GM12892 (cell line): ENCODE measurements at regions not wholly inside any gene's neighbourhood (a gene's known extent, or its start where the extent isn't known, plus 50 kb on each side); places are given as distances from the start of the nearest gene placed in this dataset.

Source experiments
- POLR2A ChIP-seq: IDR thresholded peaks from 2 replicates; pipeline ENCODE4 v1.6.1; 2011; ENCODE audit warnings: low read depth, low read length, control low read depth
- POLR2AphosphoS5 ChIP-seq: IDR thresholded peaks from 2 replicates; pipeline ENCODE4 v1.6.1; 2011; ENCODE audit warnings: low read depth, low read length, control low read depth
- TAF1 ChIP-seq: IDR thresholded peaks from 2 replicates; pipeline ENCODE4 v1.6.1; 2011; ENCODE audit warnings: low read depth, mild to moderate bottlenecking, control low read depth, low read length, borderline replicate concordance

DNA sequence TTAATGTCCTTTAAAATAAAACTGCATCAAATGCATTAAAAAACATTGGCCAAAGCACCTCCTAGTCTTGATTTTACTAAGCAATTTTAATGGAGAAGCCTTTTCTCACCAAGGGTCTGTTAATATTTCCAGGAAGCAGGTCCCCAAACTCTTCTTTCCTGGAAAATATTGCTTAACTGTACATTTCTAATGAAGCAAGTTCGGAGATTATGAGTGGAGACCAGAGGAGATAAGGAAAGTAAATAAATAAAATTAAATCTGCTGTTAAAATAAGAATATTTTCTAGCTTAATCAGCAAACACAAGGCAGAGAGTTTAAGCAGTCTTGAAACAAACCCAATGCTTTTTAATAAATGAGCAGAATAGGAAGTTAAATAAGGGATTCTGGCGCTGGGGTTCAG lies 322.4 kb downstream of the PTEN start:
- no peak for TF ChIP-seq POLR2AphosphoS5
- TF ChIP-seq POLR2A = no peak
- no peak for TF ChIP-seq TAF1
